Body of pancreas (tissue), 4 donors: ENCODE measurements at regions not wholly inside any gene's neighbourhood (a gene's known extent, or its start where the extent isn't known, plus 50 kb on each side); places are given as distances from the start of the nearest gene placed in this dataset.

Experiments
- POLR2A ChIP-seq, 3 donors: fragments of 450-650 bp; IDR thresholded peaks; one replicate each; pipeline ENCODE4 v1.6.1; 2016; ENCODE audit warnings: antibody characterized with exemption in 3 of 3, mild to moderate bottlenecking in 2 of 3
- TF ChIP-seq, protein P1 (sequence below), 7 experiments: fragments of 450-650 bp in 4 of 7; fragments of 200-600 bp in 3 of 7; sonication (generic) in 3 of 7; IDR thresholded peaks; one replicate each; pipeline ENCODE4 v1.5.1; 2016 to 2019; ENCODE audit warnings: antibody characterized with exemption in 7 of 7

DNA sequence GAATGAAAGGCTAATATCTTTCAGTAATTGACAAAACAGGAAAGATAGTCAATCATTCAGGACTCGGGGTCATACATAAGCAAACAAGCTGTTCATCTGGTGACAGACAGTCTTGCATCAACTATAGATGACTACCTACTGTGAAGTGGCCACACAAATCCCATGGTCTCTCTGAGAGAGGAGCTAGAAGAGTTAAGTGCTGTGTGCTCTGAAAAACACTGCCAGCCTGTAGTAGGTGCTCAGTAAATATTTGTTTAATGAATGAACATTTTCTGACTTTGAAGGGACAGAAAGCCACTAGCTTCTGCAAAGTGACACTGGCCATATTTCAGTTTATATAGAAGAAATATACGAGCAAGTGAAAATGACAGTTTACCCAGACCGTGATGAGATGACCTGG is 184.0 kb upstream of the CHAC2 start:
- TF ChIP-seq POLR2A (IDR thresholded peaks at IDR 0.05): no peak
- TF ChIP-seq, protein P1, sequence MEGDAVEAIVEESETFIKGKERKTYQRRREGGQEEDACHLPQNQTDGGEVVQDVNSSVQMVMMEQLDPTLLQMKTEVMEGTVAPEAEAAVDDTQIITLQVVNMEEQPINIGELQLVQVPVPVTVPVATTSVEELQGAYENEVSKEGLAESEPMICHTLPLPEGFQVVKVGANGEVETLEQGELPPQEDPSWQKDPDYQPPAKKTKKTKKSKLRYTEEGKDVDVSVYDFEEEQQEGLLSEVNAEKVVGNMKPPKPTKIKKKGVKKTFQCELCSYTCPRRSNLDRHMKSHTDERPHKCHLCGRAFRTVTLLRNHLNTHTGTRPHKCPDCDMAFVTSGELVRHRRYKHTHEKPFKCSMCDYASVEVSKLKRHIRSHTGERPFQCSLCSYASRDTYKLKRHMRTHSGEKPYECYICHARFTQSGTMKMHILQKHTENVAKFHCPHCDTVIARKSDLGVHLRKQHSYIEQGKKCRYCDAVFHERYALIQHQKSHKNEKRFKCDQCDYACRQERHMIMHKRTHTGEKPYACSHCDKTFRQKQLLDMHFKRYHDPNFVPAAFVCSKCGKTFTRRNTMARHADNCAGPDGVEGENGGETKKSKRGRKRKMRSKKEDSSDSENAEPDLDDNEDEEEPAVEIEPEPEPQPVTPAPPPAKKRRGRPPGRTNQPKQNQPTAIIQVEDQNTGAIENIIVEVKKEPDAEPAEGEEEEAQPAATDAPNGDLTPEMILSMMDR (IDR thresholded peaks at IDR 0.05): no peak
